ENCODE measurements at regions not wholly inside any gene's neighbourhood (a gene's known extent, or its start where the extent isn't known, plus 50 kb on each side); places are given as distances from the start of the nearest gene placed in this dataset.

DNA sequence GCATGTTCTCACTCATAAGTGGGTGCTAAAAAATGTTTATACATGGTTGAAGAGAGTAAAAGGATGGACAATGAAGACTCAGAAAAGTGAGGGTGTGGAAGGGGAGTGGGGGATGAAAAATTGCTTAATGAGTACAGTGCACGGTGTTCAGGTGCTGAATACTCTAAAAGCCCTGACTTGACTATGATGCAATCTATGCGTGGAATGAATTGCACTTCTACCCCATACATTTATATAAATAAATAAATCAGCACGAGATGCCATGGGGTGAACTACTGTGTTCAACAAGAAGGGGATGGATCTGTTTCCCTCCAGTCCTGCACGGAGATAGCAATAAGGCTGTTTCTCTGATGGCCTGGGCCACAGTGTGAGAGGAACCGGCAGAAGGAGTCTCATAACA, 254.3 kb upstream of the LYZL1 start:
- peaks cover 3% of the 10 kb centered on the region for H3K4me1 Mint-ChIP-seq
- H3K4me3 Mint-ChIP-seq, result no peak overlapping the region
- H3K27me3 Mint-ChIP-seq (ENCODE audit: insufficient read depth, low read depth), result peaks cover 6% of the 10 kb centered on the region

DNA sequence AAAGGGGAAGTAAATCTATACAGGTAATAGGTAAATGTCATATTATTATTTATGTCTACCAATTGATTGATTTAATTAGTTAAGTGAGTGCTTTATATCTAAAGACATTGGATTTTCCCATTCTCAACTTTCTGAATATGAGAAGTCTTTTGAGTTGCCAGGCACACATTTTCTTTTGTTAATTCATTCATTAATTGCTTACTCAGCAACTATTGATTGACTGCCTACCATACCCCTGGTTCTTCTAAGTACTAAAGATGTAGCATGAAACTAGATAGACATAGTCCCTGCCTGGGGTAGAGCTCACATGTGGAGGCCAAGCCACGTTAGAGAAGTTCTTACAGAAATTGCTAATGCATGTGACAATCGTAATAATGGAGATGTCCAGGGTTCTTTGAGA, 253.1 kb upstream of the LYZL1 start:
- no peaks in the 10 kb centered on the region for H3K36me3 ChIP-seq
- H4K20me1 ChIP-seq (ENCODE audit: low read depth), result no peaks in the 10 kb centered on the region
- Mint-ChIP-seq H3K27ac (no peak overlapping the region), H3K27me3 (ENCODE audit: insufficient read depth, low read depth) (peaks cover 6% of the 10 kb centered on the region), H3K4me3 (no peak overlapping the region), H3K9me3 (peaks cover 11% of the 10 kb centered on the region), H3K4me1 (peaks cover 3% of the 10 kb centered on the region), H3K36me3 (no peaks in the 10 kb centered on the region)
- H3K27me3 ChIP-seq, result no peaks in the 10 kb centered on the region
- H3K9me3 ChIP-seq (ENCODE audit: low read depth), result no peaks in the 10 kb centered on the region
- H3K79me2 ChIP-seq (ENCODE audit: low read depth), result no peaks in the 10 kb centered on the region
- TF ChIP-seq EZH2phosphoT487 (IDR thresholded peaks at IDR 0.05) (no peak), EZH2 (IDR thresholded peaks at IDR 0.05) (no peak), CTCF (IDR thresholded peaks at IDR 0.05) (no peak)
- DNase-seq (ENCODE audit: low spot score), result no peak
- H3F3A ChIP-seq (ENCODE audit: low read depth), result no peaks in the 10 kb centered on the region
- no peak overlapping the region for H3K4me2 ChIP-seq
- no peak overlapping the region for H3K4me3 ChIP-seq
- no peaks in the 10 kb centered on the region for H3K4me1 ChIP-seq
- no peak overlapping the region for H3K9ac ChIP-seq
- H3K27ac ChIP-seq, result no peak overlapping the region
- no peak overlapping the region for H2AFZ ChIP-seq (replicated peaks)

More for the DNA sequence above, 254.3 kb upstream of the LYZL1 start:
- TF ChIP-seq CTCF (IDR thresholded peaks at IDR 0.05), result no peak
- TF ChIP-seq EZH2phosphoT487 (IDR thresholded peaks at IDR 0.05), result no peak
- no peak for TF ChIP-seq EZH2 (IDR thresholded peaks at IDR 0.05)
- Histone ChIP-seq H3K4me1 (no peaks in the 10 kb centered on the region), H3K36me3 (no peaks in the 10 kb centered on the region), H3K27me3 (no peaks in the 10 kb centered on the region), H3K27ac (no peak overlapping the region), H3K79me2 (ENCODE audit: low read depth) (no peaks in the 10 kb centered on the region), H3F3A (ENCODE audit: low read depth) (no peaks in the 10 kb centered on the region), H3K9me3 (ENCODE audit: low read depth) (no peaks in the 10 kb centered on the region), H3K9ac (no peak overlapping the region), H4K20me1 (ENCODE audit: low read depth) (no peaks in the 10 kb centered on the region), H2AFZ (replicated peaks) (no peak overlapping the region), H3K4me2 (no peak overlapping the region), H3K4me3 (no peak overlapping the region)
- Mint-ChIP-seq H3K36me3 (no peaks in the 10 kb centered on the region), H3K27ac (no peak overlapping the region), H3K9me3 (peaks cover 2% of the 10 kb centered on the region)
- DNase-seq (ENCODE audit: low spot score), result no peak

GRCh38 chr10:29037348-29038113, 251.3 kb upstream of the LYZL1 start:
- Histone ChIP-seq H3K4me2 (no peak overlapping the region), H3F3A (ENCODE audit: low read depth) (no peaks in the 10 kb centered on the region), H2AFZ (replicated peaks) (no peak overlapping the region), H3K4me1 (no peaks in the 10 kb centered on the region), H3K27me3 (no peaks in the 10 kb centered on the region), H3K79me2 (ENCODE audit: low read depth) (no peaks in the 10 kb centered on the region), H3K4me3 (no peak overlapping the region), H4K20me1 (ENCODE audit: low read depth) (no peaks in the 10 kb centered on the region), H3K9me3 (ENCODE audit: low read depth) (no peaks in the 10 kb centered on the region), H3K36me3 (no peaks in the 10 kb centered on the region), H3K27ac (no peak overlapping the region), H3K9ac (no peak overlapping the region)
- no peaks in the 10 kb centered on the region for H3K36me3 Mint-ChIP-seq
- H3K9me3 Mint-ChIP-seq, result peaks cover 17% of the 10 kb centered on the region
- H3K27me3 Mint-ChIP-seq (ENCODE audit: insufficient read depth, low read depth), result peaks cover 6% of the 10 kb centered on the region
- H3K4me1 Mint-ChIP-seq, result peaks cover 3% of the 10 kb centered on the region
- no peak for DNase-seq (ENCODE audit: low spot score)
- H3K27ac Mint-ChIP-seq, result no peak overlapping the region
- no peak overlapping the region for H3K4me3 Mint-ChIP-seq
- TF ChIP-seq EZH2phosphoT487 (IDR thresholded peaks at IDR 0.05) (no peak), CTCF (IDR thresholded peaks at IDR 0.05) (no peak), EZH2 (IDR thresholded peaks at IDR 0.05) (no peak)

Data from neural progenitor cell (in vitro differentiated cells).